H7 (cell line): ENCODE measurements at regions not wholly inside any gene's neighbourhood (a gene's known extent, or its start where the extent isn't known, plus 50 kb on each side); places are given as distances from the start of the nearest gene placed in this dataset.

ENCODE experiments used
- DNase-seq: peaks from one replicate; pipeline ENCODE4 v3.0.0; 2012
- H3K27me3 ChIP-seq: 2 replicates; pipeline ENCODE4 v1.6.0; 2011; ENCODE audit warnings: mild to moderate bottlenecking, low read length; ENCODE audit not compliant: control insufficient read depth, insufficient read depth
- H3K36me3 ChIP-seq: replicated peaks from 2 replicates; pipeline ENCODE4 v1.5.1; 2011; ENCODE audit warnings: low read length; ENCODE audit not compliant: control insufficient read depth, insufficient read depth
- H3K4me3 ChIP-seq: 2 replicates; pipeline ENCODE4 v1.5.1; 2011; ENCODE audit warnings: low read depth, mild to moderate bottlenecking, control low read depth, low read length, moderate library complexity; ENCODE audit not compliant: insufficient read depth

DNA sequence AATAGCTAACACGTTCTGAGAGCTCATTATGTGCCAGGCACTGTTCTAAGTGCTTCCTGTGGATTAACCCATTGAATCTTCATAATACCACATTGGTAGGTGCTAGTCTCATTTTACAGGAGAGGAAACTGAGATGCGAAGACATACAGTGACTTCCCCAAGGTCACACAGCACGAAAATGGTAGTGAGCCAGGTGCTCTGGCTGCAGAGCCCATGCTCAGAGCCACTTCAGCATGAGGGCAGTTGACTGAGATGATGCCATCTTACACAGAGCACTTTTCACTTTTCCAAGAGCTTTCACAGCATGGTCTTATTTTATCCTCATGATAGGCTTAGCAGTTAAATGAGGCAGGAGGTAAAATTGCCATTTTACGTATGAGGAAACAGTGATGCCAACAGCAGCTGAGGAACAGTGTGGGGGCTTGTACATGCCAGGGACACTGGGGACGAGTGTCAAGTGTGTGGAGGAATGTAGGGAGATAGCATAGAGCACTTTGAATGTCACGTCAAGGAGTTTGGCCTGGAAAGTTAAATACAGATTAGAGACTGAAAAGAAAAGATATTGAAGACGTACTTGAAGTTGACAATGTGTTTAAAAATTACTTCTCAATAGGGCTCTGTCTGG, 180.0 kb downstream of the KIF4B start:
- H3K4me3 ChIP-seq: no peak overlapping the region
- H3K36me3 ChIP-seq: no peaks in the 10 kb centered on the region
- H3K27me3 ChIP-seq: no peaks in the 10 kb centered on the region
- no peak for DNase-seq

- Histone ChIP-seq H3K4me3 (no peak overlapping the region), H3K36me3 (no peaks in the 10 kb centered on the region), H3K27me3 (no peaks in the 10 kb centered on the region)
- no peak for DNase-seq
Observed at GRCh38 chr5:155200608-155201007, 187.1 kb downstream of the KIF4B start.

GRCh38 chr5:155211764-155212163, 198.2 kb downstream of the KIF4B start:
- H3K27me3 ChIP-seq: no peaks in the 10 kb centered on the region
- no peaks in the 10 kb centered on the region for H3K36me3 ChIP-seq
- no peak overlapping the region for H3K4me3 ChIP-seq
- DNase-seq: no peak

- H3K36me3 ChIP-seq: no peaks in the 10 kb centered on the region
- no peaks in the 10 kb centered on the region for H3K27me3 ChIP-seq
- no peak for DNase-seq
- H3K4me3 ChIP-seq: no peak overlapping the region
Observed at GRCh38 chr5:155222393-155222792, 208.8 kb downstream of the KIF4B start.

DNA sequence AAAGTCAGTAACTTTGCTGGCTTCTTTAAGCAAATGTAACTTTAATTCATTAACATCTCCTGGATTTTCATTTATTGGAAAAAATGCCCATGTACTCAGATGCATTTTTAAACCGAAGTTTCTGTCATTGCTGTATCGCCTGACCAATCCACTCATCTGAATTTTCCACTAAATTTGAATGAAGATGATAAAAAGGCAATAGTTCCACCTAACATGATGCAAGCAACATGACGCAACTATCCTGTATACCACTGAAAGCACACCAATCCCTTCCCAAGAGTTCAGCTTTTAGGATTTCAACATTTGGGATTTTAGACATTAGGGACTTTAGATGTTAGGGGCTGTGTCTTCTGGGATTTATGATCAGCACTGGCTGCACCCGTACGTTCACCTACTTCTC, 215.6 kb downstream of the KIF4B start:
- H3K4me3 ChIP-seq: no peak overlapping the region
- no peak for DNase-seq
- no peaks in the 10 kb centered on the region for H3K27me3 ChIP-seq
- H3K36me3 ChIP-seq: no peaks in the 10 kb centered on the region

- DNase-seq: no peak
- no peaks in the 10 kb centered on the region for H3K27me3 ChIP-seq
- no peaks in the 10 kb centered on the region for H3K36me3 ChIP-seq
- no peak overlapping the region for H3K4me3 ChIP-seq
Observed at GRCh38 chr5:155239803-155240202, 226.2 kb downstream of the KIF4B start.

GRCh38 chr5:155250596-155250995, 237.0 kb downstream of the KIF4B start:
- H3K4me3 ChIP-seq: no peak overlapping the region
- no peaks in the 10 kb centered on the region for H3K27me3 ChIP-seq
- no peaks in the 10 kb centered on the region for H3K36me3 ChIP-seq
- no peak for DNase-seq

DNA sequence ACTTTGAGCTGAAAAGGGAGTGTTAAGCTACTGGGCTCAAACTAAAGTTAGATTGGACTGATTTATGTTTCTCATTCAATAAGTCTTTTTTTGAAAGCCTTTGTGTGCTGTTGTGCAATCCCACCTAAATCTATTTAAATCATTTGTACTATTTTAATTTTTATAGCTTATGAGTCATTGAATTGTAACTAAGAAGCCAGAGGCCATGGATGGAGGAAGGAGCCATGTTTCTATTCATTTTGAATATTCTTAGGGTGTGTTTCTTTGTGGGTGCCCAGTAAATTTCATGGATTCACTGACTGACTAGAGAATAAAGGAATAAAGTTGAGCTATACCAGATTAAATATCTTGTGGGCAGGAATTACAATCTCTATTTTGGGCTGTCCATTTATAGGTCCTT, 238.5 kb downstream of the KIF4B start:
- Histone ChIP-seq H3K36me3 (no peaks in the 10 kb centered on the region), H3K4me3 (no peak overlapping the region), H3K27me3 (no peaks in the 10 kb centered on the region)
- DNase-seq: no peak

GRCh38 chr5:155252717-155253116, 239.2 kb downstream of the KIF4B start:
- H3K36me3 ChIP-seq: no peaks in the 10 kb centered on the region
- H3K27me3 ChIP-seq: no peaks in the 10 kb centered on the region
- no peak overlapping the region for H3K4me3 ChIP-seq
- no peak for DNase-seq

DNA sequence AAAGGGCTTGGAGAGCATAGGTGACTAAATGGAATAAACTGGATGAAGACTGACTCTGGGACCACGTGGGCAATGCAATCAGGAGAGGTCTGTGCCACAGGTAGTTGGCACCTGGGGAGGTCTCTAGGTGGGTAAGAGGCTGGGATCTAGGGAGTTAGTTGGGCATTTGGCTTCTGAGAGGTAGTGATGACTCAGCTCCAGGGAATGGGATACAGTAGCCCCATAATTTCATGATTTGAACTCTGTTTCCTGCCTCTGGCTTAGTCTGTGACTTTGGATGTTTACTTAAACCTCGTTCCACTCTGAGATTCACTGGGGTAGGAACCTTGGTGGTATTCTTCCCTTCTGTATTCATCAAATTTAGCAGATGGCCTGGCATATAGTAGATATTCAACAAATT, 240.8 kb downstream of the KIF4B start:
- DNase-seq: no peak
- Histone ChIP-seq H3K36me3 (no peaks in the 10 kb centered on the region), H3K4me3 (no peak overlapping the region), H3K27me3 (no peaks in the 10 kb centered on the region)

DNA sequence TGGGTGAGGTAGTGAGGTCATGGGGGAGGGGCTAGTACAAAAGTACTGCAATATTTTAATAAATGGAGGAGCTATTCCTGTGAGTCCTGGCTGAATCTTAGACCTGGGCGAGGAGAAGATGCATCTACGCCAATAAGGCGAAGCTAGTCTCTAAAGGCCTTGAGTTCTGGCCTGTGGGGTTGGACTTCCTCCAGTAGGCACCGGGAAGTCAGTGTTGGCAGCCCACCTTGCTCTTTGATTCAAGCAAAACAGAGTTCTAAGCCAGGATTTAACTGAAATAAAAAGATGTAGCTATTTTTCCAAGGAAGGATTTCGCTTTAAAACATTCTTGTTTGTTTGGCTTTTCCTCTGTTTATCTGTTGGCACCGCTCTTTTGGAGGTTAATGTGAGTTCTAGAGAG, 244.6 kb downstream of the KIF4B start:
- H3K27me3 ChIP-seq: no peaks in the 10 kb centered on the region
- no peak for DNase-seq
- H3K4me3 ChIP-seq: no peak overlapping the region
- H3K36me3 ChIP-seq: no peaks in the 10 kb centered on the region

- no peaks in the 10 kb centered on the region for H3K36me3 ChIP-seq
- DNase-seq: no peak
- no peak overlapping the region for H3K4me3 ChIP-seq
- no peaks in the 10 kb centered on the region for H3K27me3 ChIP-seq
Observed at GRCh38 chr5:155259648-155260047, 246.1 kb downstream of the KIF4B start.

DNA sequence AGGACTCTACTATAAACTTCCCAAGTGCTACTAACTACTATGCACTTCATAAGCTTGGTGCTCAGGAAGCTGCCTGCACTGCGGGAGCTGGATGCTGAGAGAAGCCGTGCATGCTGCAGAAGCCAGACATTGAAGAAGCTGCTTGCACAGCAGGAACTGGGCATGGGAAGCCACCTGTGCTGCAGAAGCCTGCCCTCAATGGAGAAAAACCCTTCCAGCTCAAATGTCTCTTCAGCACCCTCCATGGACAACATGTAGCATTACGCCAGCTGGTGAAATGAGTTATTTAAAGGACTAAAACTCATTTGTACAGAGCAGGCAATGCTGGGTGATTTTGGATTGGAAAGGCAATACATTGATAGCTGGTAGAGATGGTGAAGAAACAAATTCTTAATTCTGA, 247.2 kb downstream of the KIF4B start:
- H3K27me3 ChIP-seq: no peaks in the 10 kb centered on the region
- H3K36me3 ChIP-seq: no peaks in the 10 kb centered on the region
- no peak overlapping the region for H3K4me3 ChIP-seq
- peak; percentile 65 for DNase-seq

DNA sequence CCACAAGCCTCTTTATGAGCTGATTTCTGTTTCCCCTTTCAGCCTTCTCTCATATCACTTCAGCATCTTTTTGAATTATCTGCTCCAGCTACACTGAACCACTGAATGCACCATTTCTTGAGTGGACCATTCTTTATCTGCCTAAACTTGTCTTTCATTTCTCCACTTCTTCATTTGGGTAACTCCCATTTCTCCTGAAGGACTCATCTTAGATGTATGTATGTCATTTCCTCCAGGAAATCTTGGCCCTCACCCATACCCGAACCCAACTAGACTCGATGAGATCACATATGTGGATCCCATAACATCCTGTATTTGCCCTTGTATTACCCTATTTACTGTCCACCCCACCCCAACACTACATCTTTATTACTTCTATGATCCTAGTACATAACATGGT, 249.8 kb downstream of the KIF4B start:
- no peaks in the 10 kb centered on the region for H3K27me3 ChIP-seq
- no peak overlapping the region for H3K4me3 ChIP-seq
- DNase-seq: no peak
- H3K36me3 ChIP-seq: no peaks in the 10 kb centered on the region

- DNase-seq: no peak
- Histone ChIP-seq H3K36me3 (no peaks in the 10 kb centered on the region), H3K27me3 (no peaks in the 10 kb centered on the region), H3K4me3 (no peak overlapping the region)
Observed at GRCh38 chr5:155264809-155265208, 251.3 kb downstream of the KIF4B start.

DNA sequence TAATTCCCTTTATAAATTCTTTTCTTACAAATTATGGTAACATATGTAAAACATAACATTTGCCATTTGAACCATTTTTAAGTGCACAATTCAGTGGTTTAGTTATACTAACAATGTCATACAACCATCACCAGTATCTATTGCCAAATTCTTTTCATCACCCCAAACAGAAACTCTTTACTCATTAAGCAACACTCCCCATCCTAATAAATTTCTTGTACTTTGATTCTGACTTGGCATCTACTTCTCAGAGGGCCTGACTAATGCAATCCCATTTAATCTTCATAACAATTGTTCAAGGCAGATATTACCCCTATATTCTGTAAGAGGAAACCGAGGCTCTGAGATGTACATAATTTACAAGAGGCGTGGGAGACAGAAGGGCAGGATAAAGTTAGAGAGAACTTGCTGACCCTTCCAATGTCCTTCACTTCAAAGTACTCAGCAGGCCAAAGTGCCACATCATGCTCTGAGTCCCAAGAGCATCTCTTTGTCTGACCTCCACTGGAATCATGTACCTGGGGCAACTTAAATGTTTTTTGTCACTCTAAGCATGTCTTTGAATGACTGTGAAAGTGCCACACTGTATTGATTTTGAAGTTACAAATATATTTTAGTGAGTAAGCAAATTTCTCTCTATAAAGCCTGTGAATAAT, 255.3 kb downstream of the KIF4B start:
- H3K4me3 ChIP-seq: no peak overlapping the region
- DNase-seq: no peak
- no peaks in the 10 kb centered on the region for H3K36me3 ChIP-seq
- H3K27me3 ChIP-seq: no peaks in the 10 kb centered on the region
